ENCODE measurements at regions not wholly inside any gene's neighbourhood (a gene's known extent, or its start where the extent isn't known, plus 50 kb on each side); places are given as distances from the start of the nearest gene placed in this dataset.

GRCh38 chrX:125604448-125604847, 284.8 kb downstream of the TEX13C start:
- TF ChIP-seq CTCF (IDR thresholded peaks at IDR 0.05), result no peak
- TF ChIP-seq POLR2A (IDR thresholded peaks at IDR 0.05), result no peak
